SK-N-SH (cell line): ENCODE measurements at regions not wholly inside any gene's neighbourhood (a gene's known extent, or its start where the extent isn't known, plus 50 kb on each side); places are given as distances from the start of the nearest gene placed in this dataset.

Experiments used
- EZH2phosphoT487 ChIP-seq: fragments of 200-600 bp; sonication (generic); IDR thresholded peaks from 2 replicates; pipeline ENCODE4 v1.6.1; 2017; ENCODE audit warnings: low read depth, mixed run types, mild to moderate bottlenecking, antibody characterized with exemption, moderate library complexity, borderline replicate concordance
- POLR2AphosphoS5 ChIP-seq: IDR thresholded peaks from 2 replicates; pipeline ENCODE4 v1.6.1; 2012; ENCODE audit warnings: low read depth, low read length
- TF ChIP-seq, protein P1 (sequence below): fragments of 200-600 bp; sonication (generic); IDR thresholded peaks from 2 replicates; pipeline ENCODE4 v1.6.1; 2017; ENCODE audit warnings: antibody characterized with exemption, mild to moderate bottlenecking, moderate library complexity

GRCh38 chrX:121802881-121803412 is 755.5 kb downstream of the GLUD2 start:
- TF ChIP-seq POLR2AphosphoS5 (no peak), EZH2phosphoT487 (no peak)
- TF ChIP-seq, protein P1, sequence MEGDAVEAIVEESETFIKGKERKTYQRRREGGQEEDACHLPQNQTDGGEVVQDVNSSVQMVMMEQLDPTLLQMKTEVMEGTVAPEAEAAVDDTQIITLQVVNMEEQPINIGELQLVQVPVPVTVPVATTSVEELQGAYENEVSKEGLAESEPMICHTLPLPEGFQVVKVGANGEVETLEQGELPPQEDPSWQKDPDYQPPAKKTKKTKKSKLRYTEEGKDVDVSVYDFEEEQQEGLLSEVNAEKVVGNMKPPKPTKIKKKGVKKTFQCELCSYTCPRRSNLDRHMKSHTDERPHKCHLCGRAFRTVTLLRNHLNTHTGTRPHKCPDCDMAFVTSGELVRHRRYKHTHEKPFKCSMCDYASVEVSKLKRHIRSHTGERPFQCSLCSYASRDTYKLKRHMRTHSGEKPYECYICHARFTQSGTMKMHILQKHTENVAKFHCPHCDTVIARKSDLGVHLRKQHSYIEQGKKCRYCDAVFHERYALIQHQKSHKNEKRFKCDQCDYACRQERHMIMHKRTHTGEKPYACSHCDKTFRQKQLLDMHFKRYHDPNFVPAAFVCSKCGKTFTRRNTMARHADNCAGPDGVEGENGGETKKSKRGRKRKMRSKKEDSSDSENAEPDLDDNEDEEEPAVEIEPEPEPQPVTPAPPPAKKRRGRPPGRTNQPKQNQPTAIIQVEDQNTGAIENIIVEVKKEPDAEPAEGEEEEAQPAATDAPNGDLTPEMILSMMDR, result no peak
